DOHH2 (cell line): ENCODE measurements at regions not wholly inside any gene's neighbourhood (a gene's known extent, or its start where the extent isn't known, plus 50 kb on each side); places are given as distances from the start of the nearest gene placed in this dataset.

Experiments
- H3F3A ChIP-seq: fragments of 200-600 bp; sonication (generic), shearing (Covaris generic); 2 replicates; pipeline ENCODE4 v1.6.0; 2016; ENCODE audit warnings: antibody characterized with exemption, mild to moderate bottlenecking; ENCODE audit not compliant: control insufficient read depth, insufficient read depth
- H3K27ac ChIP-seq: fragments of 200-600 bp; sonication (generic); 2 replicates; pipeline ENCODE4 v1.5.1; 2014; ENCODE audit warnings: low read depth, mild to moderate bottlenecking, low read length, moderate library complexity
- H3K27me3 ChIP-seq: fragments of 200-600 bp; sonication (generic); 2 replicates; pipeline ENCODE4 v1.6.1; 2014; ENCODE audit warnings: mild to moderate bottlenecking, low read length, mixed read lengths; ENCODE audit not compliant: control insufficient read depth
- H3K36me3 ChIP-seq: fragments of 200-600 bp; sonication (generic); 2 replicates; pipeline ENCODE4 v1.6.1; 2014; ENCODE audit warnings: mild to moderate bottlenecking, low read length, moderate library complexity, mixed read lengths; ENCODE audit not compliant: control insufficient read depth
- H3K4me1 ChIP-seq: fragments of 200-600 bp; sonication (generic); 2 replicates; pipeline ENCODE4 v1.6.1; 2014; ENCODE audit warnings: mild to moderate bottlenecking, low read length, mixed read lengths; ENCODE audit not compliant: control insufficient read depth
- H3K4me2 ChIP-seq: fragments of 200-600 bp; sonication (generic); 2 replicates; pipeline ENCODE4 v1.6.0; 2014; ENCODE audit warnings: mild to moderate bottlenecking, low read length, moderate library complexity
- H3K4me3 ChIP-seq: fragments of 200-600 bp; sonication (generic); 2 replicates; pipeline ENCODE4 v1.5.1; 2014; ENCODE audit warnings: mild to moderate bottlenecking, low read length, mixed read lengths
- H3K79me2 ChIP-seq: fragments of 200-600 bp; sonication (generic); 2 replicates; pipeline ENCODE4 v1.6.1; 2014; ENCODE audit warnings: mild to moderate bottlenecking, low read length, mixed read lengths; ENCODE audit not compliant: control insufficient read depth
- H3K9me2 ChIP-seq: fragments of 200-600 bp; sonication (generic); replicated peaks from 2 replicates; pipeline ENCODE4 v1.6.1; 2014; ENCODE audit warnings: mild to moderate bottlenecking, low read length, mixed read lengths; ENCODE audit not compliant: control insufficient read depth
- H3K9me3 ChIP-seq: fragments of 200-600 bp; sonication (generic); 2 replicates; pipeline ENCODE4 v1.6.1; 2014; ENCODE audit warnings: antibody characterized with exemption, low read length, mixed read lengths; ENCODE audit not compliant: control insufficient read depth, insufficient read depth
- H4K20me1 ChIP-seq: fragments of 200-600 bp; sonication (generic); 2 replicates; pipeline ENCODE4 v1.6.0; 2014; ENCODE audit warnings: low read depth, mild to moderate bottlenecking, antibody characterized with exemption, low read length, moderate library complexity; ENCODE audit not compliant: control insufficient read depth, insufficient read depth
- EZH2phosphoT487 ChIP-seq: fragments of 200-600 bp; sonication (generic); IDR thresholded peaks from 2 replicates; pipeline ENCODE4 v1.6.1; 2017; ENCODE audit warnings: borderline replicate concordance, mild to moderate bottlenecking, antibody characterized with exemption, low read length, moderate library complexity, mixed read lengths
- TF ChIP-seq, protein P1 (sequence below): fragments of 200-600 bp; sonication (generic); IDR thresholded peaks from one replicate; pipeline ENCODE4 v1.5.1; 2014; ENCODE audit warnings: antibody characterized with exemption, mild to moderate bottlenecking, low read depth, low read length; ENCODE audit not compliant: poor library complexity, severe bottlenecking

DNA sequence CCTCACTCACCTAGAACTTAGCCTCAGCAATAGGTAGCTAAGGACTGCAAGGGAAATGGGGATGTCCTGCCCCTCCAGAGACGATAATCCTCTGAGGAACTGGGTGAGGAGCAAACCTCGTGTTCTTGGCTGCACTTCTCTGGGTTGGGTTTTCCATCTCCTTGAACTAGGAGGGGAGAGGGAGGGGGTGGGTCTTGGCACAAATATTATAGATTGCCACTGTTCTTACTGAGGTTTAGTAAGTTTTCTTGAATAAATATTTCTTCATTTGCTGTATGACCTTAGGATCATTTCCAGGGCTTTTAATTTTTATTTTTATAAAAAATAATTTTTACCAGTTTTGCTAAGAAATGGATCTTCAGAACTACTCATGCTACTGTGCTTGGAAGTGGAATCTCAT lies 406.7 kb upstream of the FZD8 start:
- H3K4me1 ChIP-seq: no peaks in the 10 kb centered on the region
- no peaks in the 10 kb centered on the region for H3K36me3 ChIP-seq
- TF ChIP-seq, protein P1, sequence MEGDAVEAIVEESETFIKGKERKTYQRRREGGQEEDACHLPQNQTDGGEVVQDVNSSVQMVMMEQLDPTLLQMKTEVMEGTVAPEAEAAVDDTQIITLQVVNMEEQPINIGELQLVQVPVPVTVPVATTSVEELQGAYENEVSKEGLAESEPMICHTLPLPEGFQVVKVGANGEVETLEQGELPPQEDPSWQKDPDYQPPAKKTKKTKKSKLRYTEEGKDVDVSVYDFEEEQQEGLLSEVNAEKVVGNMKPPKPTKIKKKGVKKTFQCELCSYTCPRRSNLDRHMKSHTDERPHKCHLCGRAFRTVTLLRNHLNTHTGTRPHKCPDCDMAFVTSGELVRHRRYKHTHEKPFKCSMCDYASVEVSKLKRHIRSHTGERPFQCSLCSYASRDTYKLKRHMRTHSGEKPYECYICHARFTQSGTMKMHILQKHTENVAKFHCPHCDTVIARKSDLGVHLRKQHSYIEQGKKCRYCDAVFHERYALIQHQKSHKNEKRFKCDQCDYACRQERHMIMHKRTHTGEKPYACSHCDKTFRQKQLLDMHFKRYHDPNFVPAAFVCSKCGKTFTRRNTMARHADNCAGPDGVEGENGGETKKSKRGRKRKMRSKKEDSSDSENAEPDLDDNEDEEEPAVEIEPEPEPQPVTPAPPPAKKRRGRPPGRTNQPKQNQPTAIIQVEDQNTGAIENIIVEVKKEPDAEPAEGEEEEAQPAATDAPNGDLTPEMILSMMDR: no peak
- TF ChIP-seq EZH2phosphoT487: no peak
- H3F3A ChIP-seq: no peaks in the 10 kb centered on the region
- no peak overlapping the region for H3K4me3 ChIP-seq
- no peaks in the 10 kb centered on the region for H3K9me3 ChIP-seq
- H3K27me3 ChIP-seq: no peaks in the 10 kb centered on the region
- H3K4me2 ChIP-seq: no peak overlapping the region
- no peak overlapping the region for H3K27ac ChIP-seq
- H3K9me2 ChIP-seq: no peaks in the 10 kb centered on the region
- H3K79me2 ChIP-seq: no peaks in the 10 kb centered on the region
- H4K20me1 ChIP-seq: no peaks in the 10 kb centered on the region

DNA sequence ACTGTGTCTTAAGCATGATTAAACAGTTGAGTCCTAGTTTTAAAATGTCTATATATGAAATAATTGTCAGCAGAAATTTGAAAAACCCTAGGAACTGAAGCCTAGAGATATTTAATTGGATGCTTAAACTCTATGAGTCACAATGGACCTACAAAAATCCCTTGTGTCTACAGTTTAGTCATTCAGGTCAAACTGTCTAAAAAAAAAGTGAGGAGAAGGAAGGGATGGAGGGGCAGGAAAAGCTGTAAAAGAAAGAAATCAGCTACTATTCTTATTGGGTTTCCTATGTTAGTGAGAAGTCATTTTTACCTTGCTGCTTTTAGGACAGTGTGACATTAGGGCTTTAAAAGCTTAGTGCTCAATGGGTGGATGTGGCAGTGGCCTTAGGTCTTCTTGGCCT lies 406.1 kb upstream of the FZD8 start:
- H3K9me2 ChIP-seq: no peaks in the 10 kb centered on the region
- no peaks in the 10 kb centered on the region for H4K20me1 ChIP-seq

DNA sequence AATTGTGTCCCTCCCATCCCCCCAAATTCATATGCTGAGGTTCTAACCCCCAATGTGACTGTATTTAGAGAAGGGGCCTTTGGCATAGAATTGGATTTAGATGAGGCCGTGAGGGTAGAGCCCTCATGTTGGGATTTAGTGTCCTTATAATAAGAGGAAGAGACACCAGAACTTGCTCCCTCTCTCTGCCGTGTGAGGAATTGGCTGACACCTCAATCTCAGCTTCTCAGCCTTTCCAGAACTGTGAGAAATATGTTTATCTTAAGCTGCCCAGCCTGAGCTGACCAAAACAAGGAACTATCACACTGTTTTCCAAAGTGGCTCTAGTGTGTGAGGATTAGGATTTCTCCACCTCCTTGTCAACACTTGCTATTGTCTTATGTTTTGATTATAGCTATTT lies 400.0 kb upstream of the FZD8 start:
- H3K27me3 ChIP-seq: no peaks in the 10 kb centered on the region
- H3K4me2 ChIP-seq: no peak overlapping the region
- H3K4me3 ChIP-seq: no peak overlapping the region
- H4K20me1 ChIP-seq: no peaks in the 10 kb centered on the region
- no peak overlapping the region for H3K27ac ChIP-seq
- no peaks in the 10 kb centered on the region for H3K9me2 ChIP-seq
- no peaks in the 10 kb centered on the region for H3F3A ChIP-seq
- TF ChIP-seq EZH2phosphoT487: no peak
- TF ChIP-seq, protein P1: no peak
- H3K79me2 ChIP-seq: no peaks in the 10 kb centered on the region
- H3K4me1 ChIP-seq: no peaks in the 10 kb centered on the region
- H3K9me3 ChIP-seq: no peaks in the 10 kb centered on the region
- H3K36me3 ChIP-seq: no peaks in the 10 kb centered on the region

More for the DNA sequence above, 406.1 kb upstream of the FZD8 start:
- no peak overlapping the region for H3K27ac ChIP-seq
- no peaks in the 10 kb centered on the region for H3K27me3 ChIP-seq
- H3F3A ChIP-seq: no peaks in the 10 kb centered on the region
- TF ChIP-seq, protein P1: no peak
- no peak for TF ChIP-seq EZH2phosphoT487
- no peaks in the 10 kb centered on the region for H3K36me3 ChIP-seq
- H3K79me2 ChIP-seq: no peaks in the 10 kb centered on the region
- no peak overlapping the region for H3K4me3 ChIP-seq
- H3K4me1 ChIP-seq: no peaks in the 10 kb centered on the region
- no peak overlapping the region for H3K4me2 ChIP-seq
- no peaks in the 10 kb centered on the region for H3K9me3 ChIP-seq
